Neural cell (in vitro differentiated cells): ENCODE measurements at regions not wholly inside any gene's neighbourhood (a gene's known extent, or its start where the extent isn't known, plus 50 kb on each side); places are given as distances from the start of the nearest gene placed in this dataset.
A peak's percentile ranks its signal among the peaks of the same experiment; 100 is the strongest.

Experiments used
- H2AFZ ChIP-seq: fragments of 200-600, 300-800 bp; sonication (generic), shearing (Covaris generic); 2 replicates; pipeline ENCODE4 v1.6.0; 2014; ENCODE audit warnings: low read depth, mild to moderate bottlenecking, antibody characterized with exemption, low read length, moderate library complexity
- H3F3A ChIP-seq: fragments of 200-600 bp; shearing (Covaris generic); 2 replicates; pipeline ENCODE4 v1.6.1; 2016; ENCODE audit warnings: mild to moderate bottlenecking, moderate library complexity, mixed read lengths, antibody characterized with exemption, low read length; ENCODE audit not compliant: insufficient read depth, poor library complexity, severe bottlenecking
- H3K27ac ChIP-seq: fragments of 200-600, 300-800 bp; sonication (generic), shearing (Covaris generic); 2 replicates; pipeline ENCODE4 v1.5.1; 2014; ENCODE audit warnings: mild to moderate bottlenecking, low read length, moderate library complexity
- H3K27me3 ChIP-seq: fragments of 300-800, 200-600 bp; sonication (generic), shearing (Covaris generic); 2 replicates; pipeline ENCODE4 v1.6.0; 2014; ENCODE audit warnings: mild to moderate bottlenecking, low read depth, low read length, moderate library complexity; ENCODE audit not compliant: insufficient read depth
- H3K36me3 ChIP-seq: fragments of 300-800, 200-600 bp; sonication (generic), shearing (Covaris generic); 2 replicates; pipeline ENCODE4 v1.5.1; 2014; ENCODE audit warnings: mild to moderate bottlenecking, antibody characterized with exemption, low read length, moderate library complexity; ENCODE audit not compliant: insufficient read depth
- H3K4me2 ChIP-seq: fragments of 300-800, 200-600 bp; sonication (generic), shearing (Covaris generic); 2 replicates; pipeline ENCODE4 v1.6.0; 2014; ENCODE audit warnings: mild to moderate bottlenecking, low read length
- H3K4me3 ChIP-seq: fragments of 300-800, 200-600 bp; sonication (generic), shearing (Covaris generic); 2 replicates; pipeline ENCODE4 v1.5.1; 2014; ENCODE audit warnings: mild to moderate bottlenecking, low read length, moderate library complexity
- H3K79me2 ChIP-seq: fragments of 200-600 bp; shearing (Covaris generic); replicated peaks from 2 replicates; pipeline ENCODE4 v1.6.0; 2014; ENCODE audit warnings: mild to moderate bottlenecking, low read length, moderate library complexity; ENCODE audit not compliant: insufficient read depth
- H3K9ac ChIP-seq: fragments of 300-800, 200-600 bp; sonication (generic), shearing (Covaris generic); 2 replicates; pipeline ENCODE4 v1.6.1; 2016; ENCODE audit warnings: mild to moderate bottlenecking, low read length, mixed read lengths
- H3K9me2 ChIP-seq: fragments of 200-600 bp; shearing (Covaris generic); 2 replicates; pipeline ENCODE4 v1.6.1; 2016; ENCODE audit warnings: mild to moderate bottlenecking, low read length, mixed read lengths; ENCODE audit not compliant: insufficient read depth
- H3K9me3 ChIP-seq: fragments of 200-600, 300-800 bp; sonication (generic), shearing (Covaris generic); 2 replicates; pipeline ENCODE4 v1.6.1; 2016; ENCODE audit warnings: mild to moderate bottlenecking, mixed run types, low read length, moderate library complexity, mixed read lengths
- H4K20me1 ChIP-seq: fragments of 200-600 bp; shearing (Covaris generic); 2 replicates; pipeline ENCODE4 v1.6.1; 2016; ENCODE audit warnings: mild to moderate bottlenecking, mixed run types; ENCODE audit not compliant: insufficient read depth
- EP300 ChIP-seq: fragments of 450-650 bp; conservative IDR thresholded peaks from 2 replicates; pipeline ENCODE4 v1.6.1; 2014; ENCODE audit warnings: antibody characterized with exemption, mild to moderate bottlenecking, moderate library complexity; ENCODE audit not compliant: poor library complexity, severe bottlenecking
- EZH2 ChIP-seq: fragments of 200-600, 300-800 bp; shearing (Covaris generic), sonication (generic); IDR thresholded peaks from 2 replicates; pipeline ENCODE4 v1.6.1; 2014; ENCODE audit warnings: antibody characterized with exemption, low read length, borderline replicate concordance, mild to moderate bottlenecking; ENCODE audit not compliant: insufficient read depth, poor library complexity, severe bottlenecking
- MXI1 ChIP-seq: fragments of 450-650 bp; conservative IDR thresholded peaks from 2 replicates; pipeline ENCODE4 v1.6.1; 2014; ENCODE audit warnings: antibody characterized with exemption, mild to moderate bottlenecking; ENCODE audit not compliant: poor library complexity, severe bottlenecking
- POLR2AphosphoS5 ChIP-seq: IDR thresholded peaks from 2 replicates; pipeline ENCODE4 v1.6.1; 2012
- RAD21 ChIP-seq: fragments of 450-650 bp; conservative IDR thresholded peaks from 2 replicates; pipeline ENCODE4 v1.6.1; 2014; ENCODE audit warnings: antibody characterized with exemption, mild to moderate bottlenecking, moderate library complexity
- SMC3 ChIP-seq: fragments of 450-650 bp; conservative IDR thresholded peaks from 2 replicates; pipeline ENCODE4 v1.6.1; 2014; ENCODE audit warnings: antibody characterized with exemption, mild to moderate bottlenecking, moderate library complexity; ENCODE audit not compliant: poor library complexity
- TAF1 ChIP-seq: IDR thresholded peaks from 2 replicates; pipeline ENCODE4 v1.6.1; 2012; ENCODE audit warnings: low read depth
- TF ChIP-seq, protein P1 (sequence below): fragments of 450-650 bp; IDR thresholded peaks from 2 replicates; pipeline ENCODE4 v1.5.1; 2014; ENCODE audit warnings: antibody characterized with exemption, mild to moderate bottlenecking, moderate library complexity; ENCODE audit not compliant: poor library complexity, severe bottlenecking
- TF ChIP-seq, protein P2 (sequence below): IDR thresholded peaks from 2 replicates; pipeline ENCODE4 v1.6.1; 2012; ENCODE audit warnings: borderline replicate concordance

DNA sequence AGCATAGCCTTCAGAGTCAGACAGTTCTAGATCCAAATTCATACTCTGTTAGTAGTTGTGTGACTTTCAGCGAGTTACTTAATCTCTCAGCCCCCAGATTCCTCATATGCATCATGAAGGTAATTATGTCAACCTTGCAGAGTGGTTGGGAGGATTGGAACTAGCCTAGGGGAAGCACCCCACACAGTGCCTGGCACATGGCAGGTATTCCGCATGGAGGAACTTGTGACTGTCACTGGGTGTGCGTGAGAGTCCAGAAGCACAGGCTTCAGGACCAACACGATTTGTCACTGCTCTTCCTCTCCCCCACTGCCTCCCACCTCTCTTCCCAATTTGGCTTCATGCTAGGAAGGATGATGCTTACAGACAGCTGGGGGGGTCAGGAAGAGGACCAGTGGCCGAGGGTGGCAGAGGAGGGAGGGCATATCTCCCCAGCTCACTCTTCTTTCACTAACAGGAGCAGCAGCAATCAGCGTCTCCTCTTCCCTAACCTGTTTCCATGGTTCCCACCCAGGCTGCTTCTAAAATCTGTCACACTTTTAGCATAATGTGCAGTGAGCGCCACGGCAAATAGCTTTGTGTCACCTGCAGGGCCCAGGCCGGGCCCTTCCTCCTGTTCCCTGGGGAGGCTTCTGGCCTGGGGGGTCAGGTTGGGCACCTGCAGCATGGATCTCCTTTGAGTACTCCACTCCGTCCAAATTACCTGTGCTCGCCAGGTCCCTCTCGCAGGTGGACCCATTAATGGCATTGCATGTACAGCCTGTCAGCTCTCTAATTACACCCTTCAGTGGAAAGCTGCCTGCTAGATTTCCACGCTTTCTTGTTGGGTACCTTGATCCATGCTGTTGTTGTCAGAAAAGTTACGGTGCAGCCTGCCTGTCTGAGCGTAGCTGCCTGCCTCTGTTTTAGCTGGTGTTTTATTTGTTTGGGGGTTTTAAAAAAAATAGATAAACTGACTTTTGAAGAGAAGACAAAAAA is 400.4 kb downstream of the NXPE2 start:
- Histone ChIP-seq H2AFZ (no peak overlapping the region), H3K9ac (peak overlapping the region; percentile 54), H3K36me3 (no peaks in the 10 kb centered on the region), H3K79me2 (no peaks in the 10 kb centered on the region), H3K4me2 (peak overlapping the region; percentile 66), H3F3A (peaks cover 4% of the 10 kb centered on the region), H3K27ac (peak overlapping the region; percentile 85), H3K9me3 (no peaks in the 10 kb centered on the region), H3K4me3 (peak overlapping the region; percentile 57), H3K27me3 (no peaks in the 10 kb centered on the region), H3K9me2 (no peaks in the 10 kb centered on the region), H4K20me1 (no peaks in the 10 kb centered on the region)
- TF ChIP-seq, protein P1, sequence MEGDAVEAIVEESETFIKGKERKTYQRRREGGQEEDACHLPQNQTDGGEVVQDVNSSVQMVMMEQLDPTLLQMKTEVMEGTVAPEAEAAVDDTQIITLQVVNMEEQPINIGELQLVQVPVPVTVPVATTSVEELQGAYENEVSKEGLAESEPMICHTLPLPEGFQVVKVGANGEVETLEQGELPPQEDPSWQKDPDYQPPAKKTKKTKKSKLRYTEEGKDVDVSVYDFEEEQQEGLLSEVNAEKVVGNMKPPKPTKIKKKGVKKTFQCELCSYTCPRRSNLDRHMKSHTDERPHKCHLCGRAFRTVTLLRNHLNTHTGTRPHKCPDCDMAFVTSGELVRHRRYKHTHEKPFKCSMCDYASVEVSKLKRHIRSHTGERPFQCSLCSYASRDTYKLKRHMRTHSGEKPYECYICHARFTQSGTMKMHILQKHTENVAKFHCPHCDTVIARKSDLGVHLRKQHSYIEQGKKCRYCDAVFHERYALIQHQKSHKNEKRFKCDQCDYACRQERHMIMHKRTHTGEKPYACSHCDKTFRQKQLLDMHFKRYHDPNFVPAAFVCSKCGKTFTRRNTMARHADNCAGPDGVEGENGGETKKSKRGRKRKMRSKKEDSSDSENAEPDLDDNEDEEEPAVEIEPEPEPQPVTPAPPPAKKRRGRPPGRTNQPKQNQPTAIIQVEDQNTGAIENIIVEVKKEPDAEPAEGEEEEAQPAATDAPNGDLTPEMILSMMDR, result peak; percentile 33
- TF ChIP-seq EP300 (peak; percentile 93), SMC3 (peak; percentile 58), MXI1 (peak; percentile 60), POLR2AphosphoS5 (peak; percentile 66), EZH2 (no peak), RAD21 (peak; percentile 56), TAF1 (no peak)
- TF ChIP-seq, protein P2, sequence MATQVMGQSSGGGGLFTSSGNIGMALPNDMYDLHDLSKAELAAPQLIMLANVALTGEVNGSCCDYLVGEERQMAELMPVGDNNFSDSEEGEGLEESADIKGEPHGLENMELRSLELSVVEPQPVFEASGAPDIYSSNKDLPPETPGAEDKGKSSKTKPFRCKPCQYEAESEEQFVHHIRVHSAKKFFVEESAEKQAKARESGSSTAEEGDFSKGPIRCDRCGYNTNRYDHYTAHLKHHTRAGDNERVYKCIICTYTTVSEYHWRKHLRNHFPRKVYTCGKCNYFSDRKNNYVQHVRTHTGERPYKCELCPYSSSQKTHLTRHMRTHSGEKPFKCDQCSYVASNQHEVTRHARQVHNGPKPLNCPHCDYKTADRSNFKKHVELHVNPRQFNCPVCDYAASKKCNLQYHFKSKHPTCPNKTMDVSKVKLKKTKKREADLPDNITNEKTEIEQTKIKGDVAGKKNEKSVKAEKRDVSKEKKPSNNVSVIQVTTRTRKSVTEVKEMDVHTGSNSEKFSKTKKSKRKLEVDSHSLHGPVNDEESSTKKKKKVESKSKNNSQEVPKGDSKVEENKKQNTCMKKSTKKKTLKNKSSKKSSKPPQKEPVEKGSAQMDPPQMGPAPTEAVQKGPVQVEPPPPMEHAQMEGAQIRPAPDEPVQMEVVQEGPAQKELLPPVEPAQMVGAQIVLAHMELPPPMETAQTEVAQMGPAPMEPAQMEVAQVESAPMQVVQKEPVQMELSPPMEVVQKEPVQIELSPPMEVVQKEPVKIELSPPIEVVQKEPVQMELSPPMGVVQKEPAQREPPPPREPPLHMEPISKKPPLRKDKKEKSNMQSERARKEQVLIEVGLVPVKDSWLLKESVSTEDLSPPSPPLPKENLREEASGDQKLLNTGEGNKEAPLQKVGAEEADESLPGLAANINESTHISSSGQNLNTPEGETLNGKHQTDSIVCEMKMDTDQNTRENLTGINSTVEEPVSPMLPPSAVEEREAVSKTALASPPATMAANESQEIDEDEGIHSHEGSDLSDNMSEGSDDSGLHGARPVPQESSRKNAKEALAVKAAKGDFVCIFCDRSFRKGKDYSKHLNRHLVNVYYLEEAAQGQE, result peak; percentile 71

DNA sequence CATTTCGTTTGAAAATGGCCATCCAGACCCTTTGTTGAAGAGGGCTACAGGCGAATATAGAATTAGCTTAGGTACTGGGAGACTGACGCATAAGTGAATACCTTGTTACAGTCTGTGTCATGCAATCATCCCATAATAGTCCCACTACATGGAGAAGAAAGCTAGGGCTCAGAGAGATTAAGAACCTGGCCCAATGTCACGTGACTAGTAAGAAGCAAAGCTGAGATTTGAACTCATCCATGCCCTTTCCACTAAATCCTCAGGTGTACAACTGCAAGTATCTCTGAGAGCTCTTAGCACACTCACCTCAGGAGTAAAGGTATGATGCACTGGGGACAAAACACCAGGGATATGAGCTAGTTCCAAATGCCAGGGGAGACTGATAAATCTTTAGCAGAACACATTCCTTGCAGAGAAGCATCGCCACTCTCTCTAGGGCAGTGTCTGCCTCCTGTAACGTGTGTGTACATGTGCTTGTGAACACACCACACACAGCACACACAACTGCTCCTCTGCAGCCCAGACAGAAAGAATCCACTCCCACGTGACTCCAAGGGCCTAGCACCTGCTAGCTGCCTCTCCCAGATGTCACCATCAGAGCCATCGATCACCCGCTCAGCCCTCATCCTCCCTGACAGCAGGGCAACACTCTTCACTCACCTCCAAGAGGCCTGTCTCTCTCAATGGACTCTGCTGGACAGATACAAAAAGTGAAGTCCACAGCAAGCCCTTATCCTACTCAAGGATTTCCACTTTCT is 402.8 kb downstream of the NXPE2 start:
- peaks cover 4% of the 10 kb centered on the region for H3F3A ChIP-seq
- no peaks in the 10 kb centered on the region for H3K27me3 ChIP-seq
- no peak overlapping the region for H3K4me3 ChIP-seq
- TF ChIP-seq TAF1 (no peak), EZH2 (no peak), RAD21 (no peak), EP300 (no peak), SMC3 (no peak), POLR2AphosphoS5 (no peak)
- TF ChIP-seq, protein P1, result no peak
- no peaks in the 10 kb centered on the region for H3K36me3 ChIP-seq
- H3K9me3 ChIP-seq, result no peaks in the 10 kb centered on the region
- no peaks in the 10 kb centered on the region for H3K9me2 ChIP-seq
- H3K79me2 ChIP-seq, result no peaks in the 10 kb centered on the region
- no peak overlapping the region for H2AFZ ChIP-seq
- no peak overlapping the region for H3K27ac ChIP-seq
- H4K20me1 ChIP-seq, result no peaks in the 10 kb centered on the region
- no peak overlapping the region for H3K4me2 ChIP-seq
- no peak overlapping the region for H3K9ac ChIP-seq
